Mesodermal cell (in vitro differentiated cells): ENCODE measurements at regions not wholly inside any gene's neighbourhood (a gene's known extent, or its start where the extent isn't known, plus 50 kb on each side); places are given as distances from the start of the nearest gene placed in this dataset.

Experiments
- H3K27ac ChIP-seq: 2 replicates; pipeline ENCODE4 v1.7.0; 2013; ENCODE audit warnings: mild to moderate bottlenecking, low read depth, low read length, moderate library complexity; ENCODE audit not compliant: severe bottlenecking
- H3K36me3 ChIP-seq: 2 replicates; pipeline ENCODE4 v1.7.1; 2013; ENCODE audit warnings: mild to moderate bottlenecking, low read length, moderate library complexity; ENCODE audit not compliant: control insufficient read depth, insufficient read depth
- H3K4me1 ChIP-seq: one replicate; pipeline ENCODE4 v1.7.1; 2013; ENCODE audit warnings: mild to moderate bottlenecking, low read length; ENCODE audit not compliant: insufficient read depth, control insufficient read depth, poor library complexity, severe bottlenecking
- H3K4me3 ChIP-seq: 2 replicates; pipeline ENCODE4 v1.7.0; 2013; ENCODE audit warnings: low read length, control low read depth, mild to moderate bottlenecking; ENCODE audit not compliant: insufficient read depth, poor library complexity, severe bottlenecking; ENCODE audit errors: extremely low read depth
- H3K9me3 ChIP-seq: 2 replicates; pipeline ENCODE4 v1.7.1; 2013; ENCODE audit warnings: mild to moderate bottlenecking, low read length, moderate library complexity; ENCODE audit not compliant: control insufficient read depth
- WGBS, 2 experiments: methylation state at CpG; one replicate each; pipeline ENCODE4 v1.1.5; 2013; ENCODE audit warnings: missing lambda C conversion rate in 2 of 2; ENCODE audit not compliant: insufficient coverage in 2 of 2; 5-methylcytosine and 5-hydroxymethylcytosine counted together

- H3K27ac ChIP-seq, result peak overlapping the region; percentile 36
- no peak overlapping the region for H3K4me3 ChIP-seq
- WGBS, 2 experiments, result 86 to 100% methylated on average over 1 of the region's 3 CpGs
Measured at GRCh38 chr2:171225302-171225980, 64.7 kb upstream of the TLK1 start.

GRCh38 chr2:171217330-171217729 is 56.6 kb upstream of the TLK1 start:
- peaks cover 11% of the 10 kb centered on the region for H3K9me3 ChIP-seq
- no CpG with 5 or more reads among the region's 2 CpGs for whole genome bisulfite sequencing, 2 experiments
- H3K4me1 ChIP-seq, result no peaks in the 10 kb centered on the region
- no peaks in the 10 kb centered on the region for H3K36me3 ChIP-seq
- H3K27ac ChIP-seq, result no peak overlapping the region
- no peak overlapping the region for H3K4me3 ChIP-seq

More at GRCh38 chr2:171225302-171225980, 64.7 kb upstream of the TLK1 start:
- H3K9me3 ChIP-seq, result no peaks in the 10 kb centered on the region
- peaks cover 13% of the 10 kb centered on the region for H3K4me1 ChIP-seq
- no peaks in the 10 kb centered on the region for H3K36me3 ChIP-seq

- H3K27ac ChIP-seq, result no peak overlapping the region
- 78% methylated on average over 3 to 4 of the region's 5 CpGs for WGBS, 2 experiments
- no peaks in the 10 kb centered on the region for H3K4me1 ChIP-seq
- H3K9me3 ChIP-seq, result peaks cover 11% of the 10 kb centered on the region
- no peak overlapping the region for H3K4me3 ChIP-seq
- H3K36me3 ChIP-seq, result no peaks in the 10 kb centered on the region
Measured at GRCh38 chr2:171216631-171217030, 55.9 kb upstream of the TLK1 start.

- WGBS, 2 experiments, result 91 to 98% methylated on average over 4 to 5 of the region's 5 CpGs
- peaks cover 8% of the 10 kb centered on the region for H3K4me1 ChIP-seq
Measured at GRCh38 chr2:171214093-171214492, 53.4 kb upstream of the TLK1 start.

GRCh38 chr2:171210864-171211431 is 50.3 kb upstream of the TLK1 start:
- WGBS, 2 experiments, result 91 to 96% methylated on average over 4 to 6 of the region's 8 CpGs
- Histone ChIP-seq H3K27ac (no peak overlapping the region), H3K9me3 (no peaks in the 10 kb centered on the region), H3K4me1 (peaks cover 8% of the 10 kb centered on the region), H3K4me3 (no peak overlapping the region), H3K36me3 (no peaks in the 10 kb centered on the region)

More at GRCh38 chr2:171214093-171214492, 53.4 kb upstream of the TLK1 start:
- no peak overlapping the region for H3K4me3 ChIP-seq
- H3K27ac ChIP-seq, result no peak overlapping the region
- no peaks in the 10 kb centered on the region for H3K36me3 ChIP-seq
- peaks cover 8% of the 10 kb centered on the region for H3K9me3 ChIP-seq
